ENCODE measurements at regions not wholly inside any gene's neighbourhood (a gene's known extent, or its start where the extent isn't known, plus 50 kb on each side); places are given as distances from the start of the nearest gene placed in this dataset.

DNA sequence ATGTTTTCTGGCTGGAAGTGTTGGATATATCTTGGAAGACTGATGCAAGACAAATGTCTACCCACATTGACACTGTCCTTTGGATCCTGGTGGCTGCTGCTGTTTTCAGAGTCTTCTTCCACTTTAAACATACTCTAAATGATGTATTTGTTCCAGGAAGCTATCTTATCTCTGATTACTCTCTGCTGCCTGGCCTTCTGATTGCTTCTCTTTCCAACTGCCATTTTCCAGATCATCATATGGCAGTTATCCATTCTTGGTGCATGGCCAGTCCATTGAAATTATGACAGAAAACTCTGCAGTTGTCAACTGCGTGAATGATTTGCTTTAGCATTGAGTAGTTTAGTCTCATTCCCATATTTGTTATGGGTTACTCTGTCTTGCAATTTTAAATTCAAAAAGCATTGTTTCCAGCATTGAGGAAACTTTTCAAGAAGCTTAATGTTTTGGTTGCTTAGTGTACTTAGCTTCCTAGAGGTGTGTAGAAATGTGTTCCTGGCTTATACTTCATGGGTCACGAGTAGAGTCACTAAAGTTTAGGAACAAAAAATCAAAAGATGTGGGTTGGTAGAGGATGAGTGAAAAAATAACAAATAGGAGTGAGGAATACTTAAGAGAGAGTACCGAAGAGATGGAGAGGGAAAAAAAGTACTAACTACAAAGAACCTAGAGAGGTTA, 268.3 kb upstream of the MTPN start:
- TF ChIP-seq, protein P1, sequence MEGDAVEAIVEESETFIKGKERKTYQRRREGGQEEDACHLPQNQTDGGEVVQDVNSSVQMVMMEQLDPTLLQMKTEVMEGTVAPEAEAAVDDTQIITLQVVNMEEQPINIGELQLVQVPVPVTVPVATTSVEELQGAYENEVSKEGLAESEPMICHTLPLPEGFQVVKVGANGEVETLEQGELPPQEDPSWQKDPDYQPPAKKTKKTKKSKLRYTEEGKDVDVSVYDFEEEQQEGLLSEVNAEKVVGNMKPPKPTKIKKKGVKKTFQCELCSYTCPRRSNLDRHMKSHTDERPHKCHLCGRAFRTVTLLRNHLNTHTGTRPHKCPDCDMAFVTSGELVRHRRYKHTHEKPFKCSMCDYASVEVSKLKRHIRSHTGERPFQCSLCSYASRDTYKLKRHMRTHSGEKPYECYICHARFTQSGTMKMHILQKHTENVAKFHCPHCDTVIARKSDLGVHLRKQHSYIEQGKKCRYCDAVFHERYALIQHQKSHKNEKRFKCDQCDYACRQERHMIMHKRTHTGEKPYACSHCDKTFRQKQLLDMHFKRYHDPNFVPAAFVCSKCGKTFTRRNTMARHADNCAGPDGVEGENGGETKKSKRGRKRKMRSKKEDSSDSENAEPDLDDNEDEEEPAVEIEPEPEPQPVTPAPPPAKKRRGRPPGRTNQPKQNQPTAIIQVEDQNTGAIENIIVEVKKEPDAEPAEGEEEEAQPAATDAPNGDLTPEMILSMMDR (IDR thresholded peaks at IDR 0.05; ENCODE audit: unreplicated experiment) = no peak
- Mint-ChIP-seq H3K27me3 (ENCODE audit: unreplicated experiment) (no peaks in the 10 kb centered on the region), H3K36me3 (ENCODE audit: low read depth, unreplicated experiment) (no peaks in the 10 kb centered on the region), H3K4me3 (ENCODE audit: unreplicated experiment) (no peak overlapping the region), H3K27ac (ENCODE audit: unreplicated experiment) (no peak overlapping the region), H3K4me1 (ENCODE audit: unreplicated experiment) (no peaks in the 10 kb centered on the region), H3K9me3 (ENCODE audit: unreplicated experiment) (no peaks in the 10 kb centered on the region)
- DNase-seq (ENCODE audit: low spot score) = no peak

DNA sequence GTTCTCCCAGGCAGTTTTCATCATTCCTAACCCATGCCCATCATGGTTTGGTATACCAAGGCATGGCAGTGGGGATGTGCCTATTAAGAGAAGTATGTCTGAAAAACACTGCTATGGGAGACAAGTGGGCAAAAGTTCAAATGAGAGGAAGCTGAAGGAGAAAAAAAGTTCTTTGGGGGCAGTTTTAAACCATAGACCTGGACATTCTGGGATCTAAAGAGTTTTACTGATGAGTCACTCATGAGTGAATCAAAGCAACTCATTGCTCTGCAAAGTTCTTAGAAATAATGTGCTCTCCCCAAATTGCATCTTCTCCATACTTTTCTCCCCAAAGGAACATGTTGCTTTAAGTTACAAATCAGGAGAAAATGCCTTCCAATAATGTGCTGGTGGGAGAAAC, 256.9 kb upstream of the MTPN start:
- no peak for DNase-seq (ENCODE audit: low spot score)
- H3K36me3 Mint-ChIP-seq (ENCODE audit: low read depth, unreplicated experiment) = peaks cover 8% of the 10 kb centered on the region
- H3K27ac Mint-ChIP-seq (ENCODE audit: unreplicated experiment) = no peak overlapping the region
- H3K4me3 Mint-ChIP-seq (ENCODE audit: unreplicated experiment) = no peak overlapping the region
- TF ChIP-seq, protein P1 (IDR thresholded peaks at IDR 0.05; ENCODE audit: unreplicated experiment) = no peak
- no peaks in the 10 kb centered on the region for H3K4me1 Mint-ChIP-seq (ENCODE audit: unreplicated experiment)
- peaks cover 10% of the 10 kb centered on the region for H3K9me3 Mint-ChIP-seq (ENCODE audit: unreplicated experiment)
- peaks cover 7% of the 10 kb centered on the region for H3K27me3 Mint-ChIP-seq (ENCODE audit: unreplicated experiment)

DNA sequence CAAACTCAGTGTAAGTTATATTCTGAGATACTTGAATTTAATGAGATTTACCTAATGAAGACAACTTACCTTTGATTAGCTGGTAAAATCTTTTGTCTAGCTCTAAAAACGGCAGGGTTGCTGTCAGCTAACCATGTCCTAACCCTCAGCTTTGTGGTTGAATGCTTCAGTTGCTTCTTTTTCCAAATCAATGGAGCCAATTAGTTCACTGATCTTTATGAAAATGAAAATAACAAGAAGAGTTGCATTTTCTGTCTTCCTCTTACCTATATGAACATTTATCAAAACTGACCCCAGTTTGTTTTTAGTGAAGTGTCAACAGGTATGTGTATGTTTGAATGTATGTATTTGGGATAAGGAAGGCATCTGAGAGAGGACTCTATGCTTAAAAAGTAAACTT, 253.1 kb upstream of the MTPN start:
- Mint-ChIP-seq H3K4me3 (ENCODE audit: unreplicated experiment) (no peak overlapping the region), H3K9me3 (ENCODE audit: unreplicated experiment) (no peaks in the 10 kb centered on the region), H3K36me3 (ENCODE audit: low read depth, unreplicated experiment) (no peaks in the 10 kb centered on the region), H3K4me1 (ENCODE audit: unreplicated experiment) (no peaks in the 10 kb centered on the region), H3K27ac (ENCODE audit: unreplicated experiment) (no peak overlapping the region), H3K27me3 (ENCODE audit: unreplicated experiment) (peaks cover under 1% of the 10 kb centered on the region)
- TF ChIP-seq, protein P1 (IDR thresholded peaks at IDR 0.05; ENCODE audit: unreplicated experiment) = no peak
- DNase-seq (ENCODE audit: low spot score) = no peak

DNA sequence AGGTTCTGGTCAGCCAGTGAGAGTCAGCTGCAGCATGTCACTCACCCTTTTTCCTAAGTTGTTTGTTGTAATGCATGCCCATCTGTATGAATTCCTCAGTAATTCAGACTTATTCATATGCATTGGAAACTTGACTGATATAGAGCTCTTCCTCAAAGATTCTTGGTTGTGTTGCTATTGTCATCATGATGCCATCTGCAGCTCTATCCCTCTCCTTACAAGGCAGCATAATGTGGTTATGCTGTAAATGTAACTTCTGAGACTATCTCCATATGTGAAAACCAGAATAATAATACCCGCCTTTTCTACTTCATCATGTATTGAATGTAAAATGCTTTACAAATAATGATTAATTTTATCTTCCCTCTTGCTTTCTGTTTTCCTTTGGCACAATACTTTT, 252.6 kb upstream of the MTPN start:
- TF ChIP-seq, protein P1 (IDR thresholded peaks at IDR 0.05; ENCODE audit: unreplicated experiment) = no peak
- H3K4me1 Mint-ChIP-seq (ENCODE audit: unreplicated experiment) = no peaks in the 10 kb centered on the region
- no peaks in the 10 kb centered on the region for H3K9me3 Mint-ChIP-seq (ENCODE audit: unreplicated experiment)
- DNase-seq (ENCODE audit: low spot score) = no peak
- no peak overlapping the region for H3K4me3 Mint-ChIP-seq (ENCODE audit: unreplicated experiment)
- no peaks in the 10 kb centered on the region for H3K27me3 Mint-ChIP-seq (ENCODE audit: unreplicated experiment)
- H3K36me3 Mint-ChIP-seq (ENCODE audit: low read depth, unreplicated experiment) = no peaks in the 10 kb centered on the region
- H3K27ac Mint-ChIP-seq (ENCODE audit: unreplicated experiment) = no peak overlapping the region

DNA sequence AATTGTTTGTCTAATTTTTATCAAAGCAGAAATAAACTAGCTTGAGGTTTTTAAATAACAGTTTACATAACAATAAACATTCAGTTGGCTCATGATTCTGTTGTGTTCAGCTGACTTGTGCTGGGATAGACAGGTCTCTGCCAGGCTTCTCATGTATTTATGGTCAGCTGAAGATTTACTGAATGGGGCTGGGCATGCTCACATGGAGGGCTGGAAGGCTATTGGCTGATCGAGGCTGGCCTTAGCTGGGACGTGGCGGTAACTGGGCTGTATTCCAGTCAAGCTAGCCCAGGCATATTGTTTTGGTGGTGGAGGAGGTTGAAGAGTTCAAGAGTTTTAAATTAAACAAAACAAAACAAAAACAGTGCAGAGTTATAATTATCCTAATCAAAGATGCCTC, 251.0 kb upstream of the MTPN start:
- no peak overlapping the region for H3K4me3 Mint-ChIP-seq (ENCODE audit: unreplicated experiment)
- DNase-seq (ENCODE audit: low spot score) = no peak
- TF ChIP-seq, protein P1 (IDR thresholded peaks at IDR 0.05; ENCODE audit: unreplicated experiment) = no peak

More for the DNA sequence above, 251.0 kb upstream of the MTPN start:
- Mint-ChIP-seq H3K27ac (ENCODE audit: unreplicated experiment) (no peak overlapping the region), H3K9me3 (ENCODE audit: unreplicated experiment) (no peaks in the 10 kb centered on the region), H3K4me1 (ENCODE audit: unreplicated experiment) (no peaks in the 10 kb centered on the region), H3K27me3 (ENCODE audit: unreplicated experiment) (no peaks in the 10 kb centered on the region), H3K36me3 (ENCODE audit: low read depth, unreplicated experiment) (no peaks in the 10 kb centered on the region)
